Right cardiac atrium (tissue), 5 donors: ENCODE measurements at regions not wholly inside any gene's neighbourhood (a gene's known extent, or its start where the extent isn't known, plus 50 kb on each side); places are given as distances from the start of the nearest gene placed in this dataset.

ENCODE experiments used
- ATAC-seq, 2 donors: fragments of 200-7000 bp; cut with Tn5 transposase; one replicate each; pipeline versions ENCODE4 v1.8.0 to v1.9.1; 2020; ENCODE audit warnings: moderate library complexity in 2 of 2, mild to moderate bottlenecking in 1 of 2
- DNase-seq, 3 donors: peaks; one replicate each; pipeline ENCODE4 v3.0.0-alpha.2; 2020
- H3K27ac ChIP-seq: one replicate; pipeline ENCODE4 v1.5.1; 2013; ENCODE audit warnings: mild to moderate bottlenecking, low read length, control low read depth, moderate library complexity
- H3K27me3 ChIP-seq: one replicate; pipeline ENCODE4 v1.6.1; 2013; ENCODE audit not compliant: control insufficient read depth, insufficient read depth
- H3K4me1 ChIP-seq: one replicate; pipeline ENCODE4 v1.6.1; 2013; ENCODE audit warnings: low read length; ENCODE audit not compliant: control insufficient read depth, insufficient read depth
- H3K4me3 ChIP-seq: one replicate; pipeline ENCODE4 v1.5.1; 2013; ENCODE audit warnings: low read length, control low read depth
- H3K9me3 ChIP-seq: one replicate; pipeline ENCODE4 v1.6.1; 2013; ENCODE audit warnings: low read length; ENCODE audit not compliant: control insufficient read depth
- WGBS: extraction: QIAGEN DNeasy Blood & Tissue Kit; methylation state at CpG from one replicate; pipeline ENCODE4 v1.1.7; 2013; 5-methylcytosine and 5-hydroxymethylcytosine counted together
- intact Hi-C, 4 donors: fragments of 100-400 bp; cut with DNase I; formaldehyde crosslinking; loops; one replicate each; pipeline versions ENCODE4 v1.11.0 to v1.14.0; 2022 to 2023
- donor health status: healthy with polysubstance abuse.
- donor health status: DM: no; HTN: yes; CAD: no.
- donor health status: DM: no; HTN: no; CAD: no.
- donor health status: DM: no; HTN: yes; CAD: no; lungs with severe emphysema.
- donor health status: DM: yes; HTN: yes; CAD: no.

GRCh38 chr3:127377801-127378655, 90.2 kb upstream of the PRR20G start:
- Histone ChIP-seq H3K27ac (no peak overlapping the region), H3K4me3 (no peak overlapping the region), H3K4me1 (no peaks in the 10 kb centered on the region), H3K9me3 (no peaks in the 10 kb centered on the region), H3K27me3 (no peaks in the 10 kb centered on the region)
- DNase-seq (no peak), ATAC-seq (no peak)
- WGBS = 67% methylated on average over 11 of the region's 11 CpGs
- intact Hi-C loops = no loop called here

- Histone ChIP-seq H3K4me3 (no peak overlapping the region), H3K27me3 (no peaks in the 10 kb centered on the region), H3K9me3 (no peaks in the 10 kb centered on the region), H3K4me1 (no peaks in the 10 kb centered on the region), H3K27ac (no peak overlapping the region)
- ATAC-seq (no peak), DNase-seq (no peak)
- WGBS = 71% methylated on average over 13 of the region's 13 CpGs
- intact Hi-C loops = no loop called here
These were observed 87.5 kb upstream of the PRR20G start for GRCh38 chr3:127375151-127375930.

- no peak for ATAC-seq
- H3K4me3 ChIP-seq = no peak overlapping the region
- H3K9me3 ChIP-seq = no peaks in the 10 kb centered on the region
- no peaks in the 10 kb centered on the region for H3K4me1 ChIP-seq
- no peak for DNase-seq
- no peaks in the 10 kb centered on the region for H3K27me3 ChIP-seq
- H3K27ac ChIP-seq = no peak overlapping the region
- intact Hi-C loops = no loop called here
- 61% methylated on average over 12 of the region's 12 CpGs for WGBS
These were observed 86.5 kb upstream of the PRR20G start for GRCh38 chr3:127374086-127375010.

GRCh38 chr3:127373441-127374085, 85.7 kb upstream of the PRR20G start:
- Histone ChIP-seq H3K9me3 (no peaks in the 10 kb centered on the region), H3K4me1 (no peaks in the 10 kb centered on the region), H3K27ac (no peak overlapping the region), H3K27me3 (no peaks in the 10 kb centered on the region), H3K4me3 (no peak overlapping the region)
- intact Hi-C loops = no loop called here
- ATAC-seq = no peak
- no peak for DNase-seq
- WGBS = 41% methylated on average over 9 of the region's 9 CpGs

GRCh38 chr3:127371846-127372245, 84.0 kb upstream of the PRR20G start:
- no peak for ATAC-seq
- no peaks in the 10 kb centered on the region for H3K9me3 ChIP-seq
- H3K4me3 ChIP-seq = no peak overlapping the region
- no peak for DNase-seq
- H3K4me1 ChIP-seq = no peaks in the 10 kb centered on the region
- no peak overlapping the region for H3K27ac ChIP-seq
- no peaks in the 10 kb centered on the region for H3K27me3 ChIP-seq
- intact Hi-C loops = no loop called here
- WGBS = 65% methylated on average over 6 of the region's 6 CpGs

- intact Hi-C loops = no loop called here
- WGBS = 68% methylated on average over 10 of the region's 10 CpGs
- DNase-seq (no peak), ATAC-seq (no peak)
- no peaks in the 10 kb centered on the region for H3K27me3 ChIP-seq
- H3K4me1 ChIP-seq = no peaks in the 10 kb centered on the region
- no peaks in the 10 kb centered on the region for H3K9me3 ChIP-seq
- H3K4me3 ChIP-seq = no peak overlapping the region
- no peak overlapping the region for H3K27ac ChIP-seq
These were observed 83.5 kb upstream of the PRR20G start for GRCh38 chr3:127371334-127371733.

GRCh38 chr3:127370906-127371305, 83.1 kb upstream of the PRR20G start:
- Histone ChIP-seq H3K4me3 (no peak overlapping the region), H3K27ac (no peak overlapping the region), H3K9me3 (no peaks in the 10 kb centered on the region), H3K27me3 (no peaks in the 10 kb centered on the region), H3K4me1 (no peaks in the 10 kb centered on the region)
- WGBS = 47% methylated on average over 9 of the region's 9 CpGs
- intact Hi-C loops = no loop called here
- no peak for DNase-seq
- ATAC-seq = no peak

- Histone ChIP-seq H3K4me1 (no peaks in the 10 kb centered on the region), H3K9me3 (no peaks in the 10 kb centered on the region), H3K27me3 (no peaks in the 10 kb centered on the region), H3K27ac (no peak overlapping the region), H3K4me3 (no peak overlapping the region)
- DNase-seq = no peak
- 44% methylated on average over 4 of the region's 4 CpGs for WGBS
- no peak for ATAC-seq
- intact Hi-C loops = no loop called here
These were observed 81.6 kb upstream of the PRR20G start for GRCh38 chr3:127369356-127369935.

GRCh38 chr3:127368186-127369032, 80.6 kb upstream of the PRR20G start:
- DNase-seq = no peak
- intact Hi-C loops = no loop called here
- Histone ChIP-seq H3K4me3 (no peak overlapping the region), H3K27me3 (no peaks in the 10 kb centered on the region), H3K9me3 (no peaks in the 10 kb centered on the region), H3K4me1 (no peaks in the 10 kb centered on the region), H3K27ac (no peak overlapping the region)
- 35% methylated on average over 14 of the region's 14 CpGs for WGBS
- ATAC-seq = no peak
